ENCODE measurements at regions not wholly inside any gene's neighbourhood (a gene's known extent, or its start where the extent isn't known, plus 50 kb on each side); places are given as distances from the start of the nearest gene placed in this dataset.

DNA sequence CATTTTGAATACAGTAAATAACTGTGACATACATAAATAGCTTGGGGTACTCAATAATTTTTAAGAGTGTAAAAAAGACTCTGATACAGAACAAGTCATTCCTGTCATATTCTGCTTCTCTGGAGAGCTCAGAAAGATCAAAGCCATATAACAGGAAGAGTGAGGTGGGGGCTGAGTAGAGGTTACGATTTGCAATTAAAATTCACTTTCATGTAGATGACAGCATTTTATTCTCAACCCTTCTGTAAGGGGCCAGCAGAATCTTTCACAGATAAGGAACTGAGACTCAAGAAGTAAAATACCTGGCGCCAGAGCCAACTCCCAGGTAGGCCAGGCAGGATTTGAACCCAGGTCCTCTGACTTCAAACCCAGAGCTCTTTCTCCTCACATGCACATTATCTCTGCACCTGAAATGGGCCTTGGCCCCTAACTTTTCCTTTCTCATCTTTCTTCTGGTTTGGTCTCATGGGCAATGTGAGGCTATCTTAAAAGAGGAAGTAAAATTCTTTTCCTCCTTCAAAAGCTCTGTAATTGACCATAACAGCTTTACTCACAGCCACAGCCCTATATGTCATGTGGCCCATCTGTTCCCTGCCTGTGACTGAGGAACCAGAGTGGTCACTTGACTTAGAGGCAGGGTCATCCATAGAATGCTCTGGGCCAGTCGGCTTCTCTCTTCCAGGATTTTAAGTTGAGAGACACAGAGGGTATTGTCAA, 80.9 kb upstream of the SYT6 start:
- DNase-seq (ENCODE audit: low spot score in 2 of 2): no peak
- FAIRE-seq: no peak

DNA sequence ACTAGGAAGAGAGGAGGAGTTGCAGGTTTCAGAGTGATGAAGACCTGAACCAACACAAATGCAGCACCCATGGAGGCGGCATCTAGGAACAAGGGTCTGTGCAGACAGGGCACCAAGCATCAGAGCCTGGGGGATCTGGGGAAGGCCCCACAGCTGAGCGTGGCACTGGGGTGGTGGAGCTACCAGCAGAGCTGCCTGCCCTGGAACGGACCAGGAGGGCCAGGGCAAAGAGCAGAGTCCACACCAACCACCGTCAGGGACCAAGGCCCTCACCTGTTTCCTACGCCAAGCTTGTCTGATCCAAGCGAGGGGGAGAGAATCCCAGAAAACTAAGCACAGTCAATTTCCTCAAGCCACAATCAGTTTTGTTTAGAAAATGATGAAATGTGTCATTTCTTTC, 79.0 kb upstream of the SYT6 start:
- DNase-seq (ENCODE audit: low spot score in 2 of 2): no peak
- no peak for FAIRE-seq

DNA sequence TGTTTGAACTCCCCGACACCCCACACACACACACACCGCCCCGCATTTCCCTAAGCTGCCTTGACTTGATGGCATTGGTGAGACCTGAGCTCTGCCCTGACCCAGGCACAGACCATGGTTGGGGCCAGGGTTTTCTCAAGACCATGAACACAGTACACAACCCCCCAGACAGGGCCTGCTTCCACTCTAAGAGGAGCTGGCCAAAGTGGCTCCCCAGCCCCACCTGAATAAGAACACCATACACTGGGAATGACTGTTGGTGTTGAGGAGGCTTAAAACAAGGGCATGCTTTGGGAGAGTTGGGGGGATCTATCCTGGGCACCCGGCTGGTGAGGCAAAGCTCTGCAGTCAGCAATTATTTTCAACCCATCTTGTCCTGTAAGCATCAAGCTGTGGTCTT, 77.6 kb upstream of the SYT6 start:
- DNase-seq (ENCODE audit: low spot score in 2 of 2) (no peak), FAIRE-seq (no peak)

DNA sequence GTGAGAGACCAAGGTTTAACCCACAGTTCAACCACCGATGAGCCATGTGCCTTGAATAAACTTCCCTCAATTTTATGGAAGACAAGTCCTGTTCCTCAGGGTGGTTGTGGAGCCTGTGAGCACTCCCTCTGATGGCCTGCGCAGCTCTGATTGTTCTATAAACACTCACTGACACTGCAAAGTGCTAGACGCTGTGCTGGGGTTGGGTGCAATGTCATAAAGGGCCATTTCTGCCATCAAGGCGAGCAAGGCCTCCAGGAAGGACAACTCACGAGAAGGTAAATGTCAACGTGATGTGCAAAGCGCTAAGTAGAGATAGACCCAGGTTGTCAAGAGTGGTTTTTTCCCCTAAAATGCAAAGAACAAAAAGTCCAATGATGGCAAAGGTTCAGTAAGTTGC, 75.7 kb upstream of the SYT6 start:
- no peak for FAIRE-seq

DNA sequence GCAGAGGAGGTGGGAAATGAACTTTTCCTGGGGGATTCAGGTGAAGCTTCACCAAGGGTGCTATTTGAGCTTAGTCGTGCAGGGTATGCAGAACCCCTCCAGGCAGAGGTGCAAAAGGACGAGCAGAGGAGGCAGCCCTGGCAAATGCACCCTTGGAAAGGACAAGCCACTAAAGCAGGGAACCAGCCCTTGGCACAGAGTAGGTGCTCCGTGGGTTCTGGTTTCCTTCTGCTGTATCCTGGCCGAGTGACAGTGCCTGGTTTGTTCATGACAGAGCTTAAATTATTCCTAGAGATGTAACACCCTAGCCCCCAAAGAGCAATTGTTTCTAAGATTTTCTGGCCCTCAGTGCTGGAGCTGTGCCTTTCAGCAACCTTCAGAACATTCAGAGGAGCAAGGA, 73.4 kb upstream of the SYT6 start:
- no peak for DNase-seq (ENCODE audit: low spot score in 2 of 2)
- no peak for FAIRE-seq

More for the DNA sequence above, 75.7 kb upstream of the SYT6 start:
- no peak for DNase-seq (ENCODE audit: low spot score in 2 of 2)

DNA sequence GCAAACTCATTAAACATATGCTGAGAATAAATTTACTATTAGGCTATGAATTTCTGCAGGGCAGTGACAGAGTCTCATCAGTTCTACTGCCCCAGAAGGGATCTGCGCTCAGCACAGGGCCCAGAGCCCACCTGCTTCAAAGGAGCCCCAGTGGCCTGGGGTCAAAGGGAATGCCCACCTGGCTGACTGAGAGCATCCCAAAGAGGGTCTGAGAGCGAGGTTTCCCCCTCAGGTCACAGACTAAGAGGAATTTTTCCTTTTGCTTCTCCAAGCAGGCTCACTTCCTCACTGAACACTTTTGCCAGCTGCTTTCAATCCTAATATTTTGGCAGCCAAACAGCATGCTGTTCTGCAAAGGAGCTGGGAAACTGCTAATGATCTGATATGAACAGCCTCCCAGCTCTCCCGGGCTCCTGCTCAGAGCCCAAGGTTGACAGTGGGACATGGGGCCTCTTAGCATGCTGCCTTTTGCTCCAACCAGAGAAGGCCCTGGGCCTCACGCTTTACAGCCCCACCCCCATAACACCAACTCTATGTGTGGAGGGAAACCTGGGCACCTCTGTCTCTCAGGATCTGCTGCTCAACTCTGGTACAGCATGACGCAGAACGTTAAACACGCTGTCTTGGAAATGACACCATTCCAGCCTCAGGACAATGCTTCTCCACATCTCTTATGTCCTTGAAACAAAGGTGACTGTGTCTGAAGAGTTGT, 70.7 kb upstream of the SYT6 start:
- FAIRE-seq: no peak
- DNase-seq (ENCODE audit: low spot score in 2 of 2): no peak

DNA sequence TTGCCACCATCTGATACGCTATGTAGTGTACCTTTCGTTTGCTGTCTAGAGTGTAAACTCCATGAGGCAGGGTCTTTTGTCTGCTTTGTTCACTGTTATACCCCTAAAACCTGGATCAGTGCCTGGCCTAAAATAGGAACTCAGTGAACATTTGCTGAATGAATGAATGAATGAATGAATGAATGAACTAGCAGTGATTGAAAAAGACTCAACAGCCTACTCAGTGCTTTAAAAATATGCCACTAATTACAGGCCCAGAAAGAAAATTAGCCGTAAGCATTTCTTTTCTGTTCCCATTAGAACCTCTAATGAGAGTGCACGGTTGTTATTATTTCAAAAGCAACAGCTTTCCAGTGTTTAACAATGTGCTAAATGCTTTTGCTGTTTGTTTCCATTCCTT, 69.3 kb upstream of the SYT6 start:
- no peak for DNase-seq (ENCODE audit: low spot score in 2 of 2)
- FAIRE-seq: no peak

DNA sequence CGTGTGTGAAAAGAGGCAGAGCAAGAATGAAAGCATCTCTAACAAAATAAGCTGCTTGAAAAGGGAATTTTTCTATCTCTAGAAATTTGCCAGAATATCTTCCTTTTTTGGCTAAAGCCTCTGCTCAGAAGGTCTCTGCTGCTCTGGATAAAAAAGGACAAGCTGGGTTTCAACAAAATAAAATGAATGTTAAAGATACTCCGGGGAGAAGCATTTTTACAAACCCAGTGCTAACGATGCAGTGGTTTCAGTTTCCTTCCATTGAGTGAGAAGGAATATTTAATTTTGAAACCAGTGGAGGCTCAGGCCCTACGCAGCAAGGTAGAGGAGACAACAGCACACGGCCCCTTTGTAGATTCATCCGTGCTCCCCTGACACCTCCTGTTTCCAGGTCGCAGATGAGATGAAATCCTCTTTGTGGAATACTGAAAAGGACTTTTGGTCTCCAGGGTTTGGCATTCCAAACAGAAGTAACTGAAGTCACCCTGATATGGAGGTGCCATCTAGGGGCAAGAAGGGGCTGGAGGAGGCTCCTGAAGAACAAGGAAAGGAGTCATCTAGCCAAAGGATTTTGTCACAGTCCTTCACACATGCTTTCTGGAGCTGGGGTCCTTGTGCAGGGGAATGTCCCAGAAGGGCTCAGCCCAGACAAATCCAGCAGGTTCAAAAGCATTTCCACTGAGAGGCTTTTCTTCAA, 65.7 kb upstream of the SYT6 start:
- FAIRE-seq (no peak), DNase-seq (ENCODE audit: low spot score in 2 of 2) (peak in 1 of 2 donors; percentile 20)

DNA sequence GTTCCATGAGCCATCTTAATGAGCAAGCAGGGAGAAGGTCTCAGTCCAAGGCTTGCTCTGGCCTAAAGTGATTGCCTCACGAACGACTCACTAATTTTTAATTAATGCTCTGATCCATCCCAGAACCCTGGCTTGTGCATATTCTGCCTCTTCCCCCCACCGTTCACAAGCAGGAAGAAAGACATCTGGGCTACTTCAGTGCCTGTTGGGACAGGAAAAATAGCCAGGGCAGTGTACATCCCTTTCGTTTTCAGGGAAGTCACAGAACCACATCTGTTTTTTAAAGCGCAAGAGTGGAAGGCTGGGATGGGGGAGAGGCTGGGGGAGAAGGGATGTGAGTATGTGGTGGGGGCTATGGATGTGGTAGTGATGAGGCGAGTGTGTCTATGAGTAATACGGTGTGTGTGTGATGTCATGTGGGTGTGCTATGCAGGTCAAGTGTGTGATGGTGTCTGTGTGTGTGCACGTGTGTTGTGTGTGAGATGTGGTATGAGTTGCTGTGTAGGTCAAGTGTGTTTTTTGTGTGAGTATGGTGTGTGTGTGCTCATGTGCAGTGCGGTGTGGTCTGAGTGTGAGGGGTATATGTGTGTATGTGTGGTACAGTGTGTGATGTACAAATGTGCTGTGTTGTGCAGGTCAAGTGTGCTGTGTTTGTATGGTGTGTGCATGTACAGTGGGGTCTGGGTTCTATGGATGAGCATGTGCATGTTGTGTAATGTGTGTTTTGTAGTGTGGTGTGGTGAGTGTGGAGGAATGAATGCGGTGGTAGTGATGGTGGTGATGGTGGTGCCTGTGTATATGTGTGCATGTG, 64.9 kb upstream of the SYT6 start:
- FAIRE-seq (no peak), DNase-seq (ENCODE audit: low spot score in 2 of 2) (no peak)

DNA sequence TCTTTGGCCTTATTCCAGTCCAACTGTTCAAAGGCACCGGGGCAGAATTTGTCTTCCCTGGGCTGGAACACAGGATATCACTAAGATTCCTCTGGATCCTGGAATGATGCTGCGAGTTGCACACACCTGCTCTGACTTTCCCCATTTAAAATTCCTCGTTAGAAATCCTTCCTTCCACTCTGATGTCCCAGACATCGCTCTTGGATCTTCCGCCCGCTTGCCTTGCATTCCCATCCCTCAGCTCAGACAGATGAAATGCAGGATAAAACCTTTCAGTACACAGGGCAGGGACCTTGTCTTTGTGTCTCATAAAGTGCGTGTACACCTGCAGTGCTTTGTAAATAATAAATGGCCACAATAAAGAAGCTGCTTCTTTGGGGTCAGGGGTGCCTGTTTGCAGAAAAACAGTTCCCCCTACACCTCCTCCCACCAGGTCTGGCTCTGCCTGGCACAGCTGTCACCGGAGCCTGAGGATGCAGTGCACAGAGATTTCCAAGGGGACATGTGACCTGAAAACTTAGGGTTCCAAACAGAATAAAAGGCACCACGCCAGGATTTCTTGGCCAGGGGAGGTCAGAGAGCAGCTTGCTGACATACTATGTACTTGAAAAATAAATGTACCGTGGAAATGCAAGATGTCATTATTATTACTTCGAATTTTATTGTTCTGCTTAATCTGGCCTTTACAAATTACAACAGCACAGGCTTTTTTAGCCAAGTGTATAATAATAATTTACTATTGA, 62.9 kb upstream of the SYT6 start:
- DNase-seq (ENCODE audit: low spot score in 2 of 2): no peak
- FAIRE-seq: no peak

DNA sequence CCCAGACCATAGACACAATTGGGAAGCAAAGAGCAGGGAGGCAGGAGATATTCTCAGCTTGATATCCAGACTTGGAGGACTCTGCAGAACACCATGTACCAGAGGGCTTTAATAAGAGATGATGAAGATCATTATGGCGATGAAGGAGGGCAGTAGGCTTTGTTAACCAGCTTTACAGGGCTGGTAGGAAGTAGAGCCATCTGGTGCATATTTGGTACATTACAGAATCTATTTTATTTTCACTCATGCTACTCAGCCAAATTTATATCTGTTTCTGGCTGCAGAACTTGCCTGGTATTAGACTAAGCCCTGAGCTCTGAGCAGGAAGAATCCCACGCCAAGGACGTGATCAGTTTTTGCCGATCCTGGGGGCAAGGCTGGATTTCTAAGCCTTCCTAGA, 61.8 kb upstream of the SYT6 start:
- DNase-seq (ENCODE audit: low spot score in 2 of 2) (no peak), FAIRE-seq (no peak)

DNA sequence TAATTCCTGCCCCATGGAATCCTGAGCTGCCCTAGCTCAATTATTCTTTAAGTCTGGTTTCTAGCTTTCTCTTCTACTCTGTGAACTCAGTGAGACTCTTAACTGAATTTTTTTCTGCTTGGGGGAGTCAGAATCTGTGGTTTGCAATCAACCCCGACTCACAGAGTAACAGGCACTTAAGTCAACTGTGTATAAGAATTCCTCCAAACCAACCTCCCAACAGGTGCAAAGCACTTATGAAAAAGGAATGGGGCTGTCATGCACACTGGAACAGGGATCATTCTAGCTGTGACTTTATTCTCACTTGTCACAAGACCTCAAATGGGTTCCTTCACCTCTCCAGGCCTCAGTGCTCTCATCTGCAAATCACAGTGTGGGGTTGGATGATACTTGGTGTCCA, 60.3 kb upstream of the SYT6 start:
- FAIRE-seq: no peak
- no peak for DNase-seq (ENCODE audit: low spot score in 2 of 2)

DNA sequence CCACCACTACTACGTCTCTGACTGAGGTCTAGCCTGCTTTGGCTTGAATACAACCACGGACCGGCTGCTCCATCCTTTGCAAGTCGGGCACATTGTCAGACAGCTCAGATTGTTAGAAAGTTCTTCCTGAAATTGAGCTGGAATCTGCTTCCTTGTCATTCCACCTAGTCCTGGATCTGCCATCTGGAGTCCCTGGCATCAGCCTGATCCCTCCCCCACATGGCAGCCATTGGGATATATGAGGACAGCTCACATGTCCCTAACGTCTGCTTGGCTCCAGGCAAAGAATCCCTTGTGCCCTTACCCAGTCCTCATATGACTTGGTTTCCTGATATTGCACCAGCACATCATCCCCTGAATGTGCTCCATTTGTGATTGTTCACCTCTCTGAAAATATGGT, 56.3 kb upstream of the SYT6 start:
- no peak for DNase-seq (ENCODE audit: low spot score in 2 of 2)
- no peak for FAIRE-seq

DNA sequence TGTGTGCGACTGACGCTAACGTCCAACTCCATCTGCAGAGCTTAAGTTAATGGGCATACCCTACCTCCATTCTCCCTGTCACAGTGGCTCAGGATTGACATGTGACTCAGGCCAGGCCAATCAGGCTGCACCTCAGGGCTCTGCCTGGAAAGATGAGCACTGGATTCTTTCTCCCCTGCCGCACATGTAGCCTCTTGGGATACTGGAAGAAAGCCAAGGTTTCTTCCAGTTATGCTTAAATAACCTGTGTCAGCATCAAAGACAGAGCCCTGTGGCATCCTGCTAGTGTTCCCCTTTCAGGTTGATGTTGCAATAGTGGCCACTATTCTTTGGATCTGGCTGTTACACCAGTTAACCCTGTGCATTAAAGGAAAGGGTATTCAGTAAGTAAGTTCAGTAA, 55.0 kb upstream of the SYT6 start:
- no peak for FAIRE-seq
- no peak for DNase-seq (ENCODE audit: low spot score in 2 of 2)

DNA sequence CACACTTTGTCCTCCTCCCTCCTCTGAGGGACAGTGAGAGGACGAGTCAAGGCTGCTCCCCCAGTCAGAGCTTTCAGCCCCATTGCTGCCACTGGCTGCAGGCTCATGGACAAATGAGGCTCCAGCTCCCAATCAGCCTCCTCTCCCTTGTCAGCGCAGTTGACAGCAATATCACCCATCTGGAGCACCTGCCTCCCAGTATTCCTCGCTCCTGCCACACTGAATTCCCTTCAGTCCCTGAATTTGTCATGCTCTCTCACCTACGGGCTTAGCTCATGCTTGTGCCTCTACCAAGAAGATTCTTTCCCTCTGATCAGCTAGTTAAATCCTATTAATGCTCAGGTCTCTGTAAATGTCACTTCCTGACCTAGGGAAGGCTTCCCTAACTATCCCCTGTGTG, 54.4 kb upstream of the SYT6 start:
- no peak for FAIRE-seq

DNA sequence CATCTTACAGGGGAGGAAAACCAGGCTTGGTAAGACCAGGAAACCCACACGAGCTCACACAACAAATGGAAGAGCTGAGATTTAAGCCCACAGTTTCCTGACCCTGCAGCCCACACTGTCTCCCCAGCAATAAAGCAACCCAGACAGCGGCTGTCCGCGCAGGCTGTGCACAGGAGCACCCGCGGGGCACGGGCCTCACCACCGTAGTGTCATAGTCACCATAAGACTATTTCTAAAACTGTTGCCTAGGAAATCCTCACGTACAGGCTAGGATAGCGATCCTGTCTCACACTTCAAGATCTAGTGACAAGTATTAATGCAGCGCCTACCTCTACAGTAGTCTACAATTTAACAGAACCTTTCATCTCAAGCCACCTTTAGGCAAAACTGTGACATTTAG, 54.0 kb upstream of the SYT6 start:
- DNase-seq (ENCODE audit: low spot score in 2 of 2) (no peak), FAIRE-seq (no peak)

More for the DNA sequence above, 54.4 kb upstream of the SYT6 start:
- DNase-seq (ENCODE audit: low spot score in 2 of 2): no peak

DNA sequence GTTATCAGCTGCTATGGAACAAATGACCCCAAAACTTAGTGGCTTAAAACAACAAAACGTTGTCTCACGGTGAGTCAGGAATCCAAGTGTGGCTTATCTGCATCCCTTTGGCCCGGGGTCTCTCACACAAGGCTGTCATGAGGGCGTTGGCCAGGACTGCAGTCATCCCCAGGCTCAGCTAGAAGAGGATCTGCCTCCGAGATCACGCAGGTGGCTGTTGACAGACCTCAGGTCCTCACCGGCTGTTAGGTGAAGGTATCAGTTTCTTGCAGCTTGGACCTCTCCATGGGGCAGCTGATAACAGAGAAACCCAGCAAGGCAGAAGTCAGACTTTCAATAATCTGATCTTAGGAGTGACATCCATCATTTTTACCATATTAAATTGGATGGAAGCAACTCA, 52.7 kb upstream of the SYT6 start:
- DNase-seq (ENCODE audit: low spot score in 2 of 2): no peak
- no peak for FAIRE-seq

DNA sequence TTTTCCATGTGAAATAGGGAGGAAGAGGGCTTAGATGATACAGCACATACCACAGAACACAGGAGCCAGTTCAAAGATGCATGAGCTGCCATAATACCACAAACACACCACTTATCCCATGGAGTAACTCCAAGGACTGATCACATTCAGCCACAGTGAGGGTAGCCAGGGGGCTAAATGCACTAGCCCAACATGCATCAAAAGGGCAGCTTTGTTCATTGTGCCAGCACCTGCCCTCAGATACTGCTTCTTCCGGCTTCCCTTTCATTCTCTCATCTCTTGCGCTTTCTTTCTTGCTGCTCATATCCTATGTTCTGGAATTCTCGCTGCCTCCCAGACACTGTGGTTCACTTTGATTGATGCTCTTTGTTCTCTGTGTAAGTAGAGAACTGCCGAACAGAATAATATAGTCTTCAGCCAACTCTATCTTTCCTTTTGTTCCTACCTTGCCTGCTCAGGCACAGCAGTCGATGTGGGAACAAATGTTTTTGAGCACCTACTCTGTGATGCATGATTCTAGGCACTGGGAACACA, 50.0 kb upstream of the SYT6 start:
- DNase-seq (ENCODE audit: low spot score in 2 of 2) (no peak), FAIRE-seq (no peak)
